Stimulated activated naive B cell treated with anti-CD40 and anti-IgM and Interleukin-4, amounts not matched to agents 10 μg/mL and 1 μg/mL and 100 μg/mL, for 72 hours (primary cell): ENCODE measurements at regions not wholly inside any gene's neighbourhood (a gene's known extent, or its start where the extent isn't known, plus 50 kb on each side); places are given as distances from the start of the nearest gene placed in this dataset.

ENCODE experiments used
- ATAC-seq, 2 donors: fragments of 150-1000 bp; cut with Tn5 transposase; replicated peaks; 2 replicates each; pipeline ENCODE4 v1.10.0; 2021; ENCODE audit warnings: moderate library complexity in 1 of 2
- DNase-seq: peaks from one replicate; pipeline ENCODE4 v3.0.0; 2021
- H3K27ac Mint-ChIP-seq: one replicate; pipeline ENCODE4 v1.8.0; 2022; ENCODE audit warnings: mild to moderate bottlenecking, mixed read lengths
- H3K27me3 Mint-ChIP-seq, 2 donors: one replicate each; pipeline ENCODE4 v1.8.0; 2022; ENCODE audit warnings: mixed read lengths in 2 of 2
- H3K36me3 Mint-ChIP-seq, 2 donors: one replicate each; pipeline ENCODE4 v1.8.0; 2022; ENCODE audit warnings: mixed read lengths in 2 of 2, mild to moderate bottlenecking in 1 of 2
- H3K4me1 Mint-ChIP-seq, 2 donors: one replicate each; pipeline ENCODE4 v1.8.0; 2022; ENCODE audit warnings: mixed read lengths in 2 of 2, mild to moderate bottlenecking in 1 of 2
- H3K4me3 Mint-ChIP-seq, 2 donors: one replicate each; pipeline ENCODE4 v1.8.0; 2022; ENCODE audit warnings: mild to moderate bottlenecking in 2 of 2, mixed read lengths in 2 of 2, moderate library complexity in 1 of 2
- H3K9me3 Mint-ChIP-seq, 2 donors: one replicate each; pipeline ENCODE4 v1.8.0; 2022; ENCODE audit warnings: mixed read lengths in 2 of 2, mild to moderate bottlenecking in 1 of 2

DNA sequence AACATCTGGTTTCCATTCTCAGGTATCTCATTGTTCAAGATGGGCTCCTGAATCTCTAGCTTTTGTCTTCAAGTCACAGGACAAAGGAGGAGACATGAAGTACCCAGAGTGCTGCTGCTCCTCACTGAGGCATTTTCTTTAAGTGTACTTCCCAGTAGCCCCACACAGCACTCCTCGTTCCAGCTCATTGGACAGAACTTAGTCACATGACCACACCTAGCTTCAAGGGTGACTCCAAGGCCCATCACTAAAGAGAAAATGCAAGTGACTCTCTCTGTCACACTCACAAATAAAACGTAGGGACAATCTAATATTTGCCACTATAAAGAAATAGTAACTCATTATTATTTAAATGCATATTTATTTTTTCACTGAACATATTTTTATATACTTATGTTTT is 58.3 kb upstream of the NEUROD6 start:
- no peaks in the 10 kb centered on the region for H3K9me3 Mint-ChIP-seq

DNA sequence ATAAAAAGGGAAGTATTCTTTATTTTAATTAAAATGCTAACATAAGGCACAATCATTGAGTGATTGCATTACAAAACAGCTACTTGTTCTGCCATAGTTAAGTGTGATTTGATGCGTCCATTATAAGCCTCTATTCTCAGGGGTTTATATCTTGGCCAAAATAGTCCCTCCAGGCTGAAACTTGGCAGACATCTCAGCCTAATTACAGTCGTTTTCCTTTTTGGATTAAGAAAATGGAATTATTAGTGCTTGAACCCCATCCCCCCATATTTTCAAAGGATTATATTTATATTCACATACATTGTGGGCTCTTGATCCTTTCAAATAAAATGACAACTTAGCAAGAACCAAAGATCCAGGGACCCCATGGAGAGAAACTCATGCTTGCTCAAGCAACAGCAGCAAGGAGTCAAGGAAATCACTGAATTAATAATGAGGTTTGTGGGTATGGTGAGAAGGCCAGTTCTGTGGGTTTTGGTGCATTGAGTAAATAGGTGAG is 66.7 kb upstream of the NEUROD6 start:
- no peak for DNase-seq
- Mint-ChIP-seq H3K9me3 (no peaks in the 10 kb centered on the region), H3K36me3 (no peaks in the 10 kb centered on the region), H3K27ac (no peak overlapping the region), H3K4me1 (no peaks in the 10 kb centered on the region), H3K4me3 (no peak overlapping the region), H3K27me3 (no peaks in the 10 kb centered on the region)
- ATAC-seq = no peak

More for the DNA sequence above, 58.3 kb upstream of the NEUROD6 start:
- Mint-ChIP-seq H3K27ac (no peak overlapping the region), H3K4me1 (no peaks in the 10 kb centered on the region), H3K36me3 (no peaks in the 10 kb centered on the region), H3K4me3 (no peak overlapping the region), H3K27me3 (no peaks in the 10 kb centered on the region)
- no peak for DNase-seq
- ATAC-seq = no peak

DNA sequence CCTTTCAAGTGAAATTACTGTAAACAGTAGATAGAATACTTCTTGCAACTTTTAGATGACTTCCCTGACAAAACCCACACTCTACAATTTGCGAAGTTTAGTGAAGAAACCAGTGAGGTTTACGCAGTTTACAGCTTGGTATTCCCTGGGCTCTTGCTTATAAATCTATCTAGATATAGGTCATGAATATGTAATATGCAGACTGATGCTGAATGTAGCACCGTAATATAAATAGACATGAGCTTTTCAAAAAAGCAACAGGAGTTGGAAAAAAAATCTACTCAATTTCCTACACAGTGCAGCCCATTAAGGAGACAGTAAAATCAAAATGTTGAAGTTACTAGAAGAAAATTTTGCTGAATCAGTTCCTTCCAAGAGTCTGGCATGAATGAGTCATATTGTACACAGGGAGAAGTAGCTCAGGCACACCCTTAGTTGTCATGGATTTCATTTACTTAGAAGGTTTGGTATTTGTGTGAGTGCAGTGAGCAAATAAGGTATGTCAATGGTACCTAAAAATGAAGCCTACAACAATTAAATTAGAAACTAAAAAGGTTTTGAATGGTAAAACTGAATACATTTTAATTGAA is 67.7 kb upstream of the NEUROD6 start:
- no peaks in the 10 kb centered on the region for H3K27me3 Mint-ChIP-seq
- no peaks in the 10 kb centered on the region for H3K4me1 Mint-ChIP-seq
- no peaks in the 10 kb centered on the region for H3K36me3 Mint-ChIP-seq
- H3K4me3 Mint-ChIP-seq = no peak overlapping the region
- ATAC-seq (no peak), DNase-seq (no peak)
- H3K27ac Mint-ChIP-seq = no peak overlapping the region
- no peaks in the 10 kb centered on the region for H3K9me3 Mint-ChIP-seq

DNA sequence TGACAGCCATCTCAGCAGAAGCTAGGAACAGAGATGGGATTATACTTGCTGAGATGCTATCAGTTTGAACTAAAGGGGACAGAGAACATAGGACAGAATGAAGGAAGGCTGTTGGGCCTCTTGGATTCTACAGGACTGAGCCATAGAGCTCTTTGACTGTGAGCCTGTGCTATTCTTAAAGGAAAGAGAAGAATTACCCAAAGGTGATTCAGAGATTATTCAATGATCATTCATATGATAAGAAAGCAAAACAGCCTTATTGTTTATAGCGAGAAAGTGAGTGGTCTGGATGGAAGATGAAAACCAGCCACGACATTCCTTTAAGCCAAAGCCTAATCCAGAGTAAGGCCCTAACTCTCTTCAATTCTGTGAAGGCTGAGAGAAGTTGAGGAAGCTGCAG is 69.7 kb upstream of the NEUROD6 start:
- no peaks in the 10 kb centered on the region for H3K36me3 Mint-ChIP-seq
- ATAC-seq = no peak
- H3K9me3 Mint-ChIP-seq = no peaks in the 10 kb centered on the region

DNA sequence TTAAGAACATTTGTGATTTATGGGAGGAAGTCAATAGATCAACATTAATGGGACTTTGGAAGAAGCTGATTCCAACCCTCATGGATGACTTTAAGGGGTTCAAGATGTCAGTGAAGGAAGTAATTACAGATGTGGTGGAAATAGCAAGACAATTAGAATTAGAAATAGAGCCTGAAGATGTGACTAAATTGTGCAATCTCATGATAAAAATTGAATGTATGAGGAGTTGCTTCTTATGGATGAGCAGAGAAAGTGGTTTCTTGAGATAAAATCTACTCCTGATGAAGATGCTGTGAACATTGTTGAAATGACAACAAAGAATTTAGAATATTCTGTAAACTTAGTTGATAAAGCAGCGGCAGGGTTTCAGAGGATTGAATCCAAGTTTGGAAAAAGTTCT is 70.9 kb upstream of the NEUROD6 start:
- no peaks in the 10 kb centered on the region for H3K4me1 Mint-ChIP-seq
- no peaks in the 10 kb centered on the region for H3K9me3 Mint-ChIP-seq
- ATAC-seq = no peak
- no peak for DNase-seq
- H3K36me3 Mint-ChIP-seq = no peaks in the 10 kb centered on the region
- H3K27me3 Mint-ChIP-seq = peaks cover 0 to 4% of the 10 kb centered on the region in 2 donors
- no peak overlapping the region for H3K4me3 Mint-ChIP-seq
- H3K27ac Mint-ChIP-seq = no peak overlapping the region

More for the DNA sequence above, 69.7 kb upstream of the NEUROD6 start:
- no peak overlapping the region for H3K4me3 Mint-ChIP-seq
- no peak overlapping the region for H3K27ac Mint-ChIP-seq
- no peaks in the 10 kb centered on the region for H3K4me1 Mint-ChIP-seq
- DNase-seq = no peak
- no peaks in the 10 kb centered on the region for H3K27me3 Mint-ChIP-seq

DNA sequence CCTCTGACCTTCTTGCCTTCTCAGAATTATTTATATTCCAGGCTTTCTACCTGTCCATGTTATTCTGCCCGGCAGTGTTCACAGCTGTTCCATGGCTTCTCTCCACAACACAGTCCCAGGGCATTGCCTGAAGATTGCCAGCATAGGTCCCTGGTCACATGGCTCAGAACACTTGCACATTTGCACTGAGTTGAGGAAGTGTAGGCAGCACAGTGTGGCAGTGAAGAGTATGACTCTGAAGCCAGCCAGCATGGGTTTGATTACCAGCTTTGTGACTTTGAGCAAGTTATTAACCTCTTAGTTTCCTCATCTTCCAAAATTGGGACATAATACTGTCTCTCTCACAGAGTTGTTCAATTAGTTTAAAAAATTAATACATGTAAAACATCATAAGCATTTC is 73.2 kb upstream of the NEUROD6 start:
- peaks cover 0 to 4% of the 10 kb centered on the region in 2 donors for H3K27me3 Mint-ChIP-seq
- H3K36me3 Mint-ChIP-seq = no peaks in the 10 kb centered on the region
- ATAC-seq (no peak), DNase-seq (no peak)
- no peaks in the 10 kb centered on the region for H3K9me3 Mint-ChIP-seq
- H3K4me1 Mint-ChIP-seq = no peaks in the 10 kb centered on the region
- no peak overlapping the region for H3K27ac Mint-ChIP-seq
- H3K4me3 Mint-ChIP-seq = no peak overlapping the region

DNA sequence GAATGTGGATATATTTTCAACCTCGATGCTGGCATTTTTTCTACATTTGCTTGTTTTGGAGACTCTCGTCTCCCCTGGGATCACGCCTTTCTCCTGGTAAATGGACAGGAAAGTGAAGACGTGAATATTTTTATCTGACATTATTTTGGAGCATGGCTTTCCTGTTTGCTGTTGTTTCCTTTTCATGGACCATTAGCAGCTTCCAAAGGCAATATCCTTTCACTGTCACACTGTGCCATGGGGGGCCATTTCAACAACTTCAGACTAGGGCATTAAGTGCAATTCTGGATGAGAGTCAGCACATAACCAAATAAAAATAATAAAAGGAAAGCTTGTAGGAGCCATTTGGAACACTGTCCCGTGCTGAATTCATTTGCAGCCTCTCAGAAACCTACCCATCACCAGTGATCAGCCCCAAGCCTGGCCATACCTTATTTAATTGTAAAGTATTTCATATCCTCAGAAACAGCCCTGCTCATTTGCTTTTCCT is 75.9 kb upstream of the NEUROD6 start:
- H3K4me3 Mint-ChIP-seq = no peak overlapping the region

DNA sequence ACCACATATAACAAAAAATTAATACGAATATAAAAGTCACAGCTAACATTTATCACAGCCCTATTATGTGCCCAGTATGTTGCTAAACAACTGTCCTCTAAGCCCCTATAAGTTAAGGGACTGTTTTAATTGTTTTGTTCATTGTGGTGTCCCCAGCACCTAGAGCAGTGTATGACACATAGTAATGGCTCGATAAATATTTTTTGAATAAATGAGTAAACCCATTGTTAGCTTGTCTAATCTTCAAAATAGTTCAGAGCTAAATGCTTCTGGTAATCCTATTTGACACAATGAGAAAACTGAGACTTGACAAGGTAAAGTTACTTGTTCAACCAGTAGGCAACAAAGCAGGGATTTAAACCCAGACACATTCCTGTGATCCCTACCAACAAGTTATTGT is 78.4 kb upstream of the NEUROD6 start:
- Mint-ChIP-seq H3K4me1 (no peaks in the 10 kb centered on the region), H3K4me3 (no peak overlapping the region), H3K27ac (no peak overlapping the region), H3K36me3 (no peaks in the 10 kb centered on the region), H3K27me3 (peaks cover 0 to 4% of the 10 kb centered on the region in 2 donors), H3K9me3 (no peaks in the 10 kb centered on the region)
- no peak for DNase-seq
- no peak for ATAC-seq

More for the DNA sequence above, 75.9 kb upstream of the NEUROD6 start:
- Mint-ChIP-seq H3K36me3 (no peaks in the 10 kb centered on the region), H3K27ac (no peak overlapping the region), H3K4me1 (no peaks in the 10 kb centered on the region), H3K9me3 (no peaks in the 10 kb centered on the region), H3K27me3 (peaks cover 0 to 4% of the 10 kb centered on the region in 2 donors)
- ATAC-seq = no peak
- no peak for DNase-seq

DNA sequence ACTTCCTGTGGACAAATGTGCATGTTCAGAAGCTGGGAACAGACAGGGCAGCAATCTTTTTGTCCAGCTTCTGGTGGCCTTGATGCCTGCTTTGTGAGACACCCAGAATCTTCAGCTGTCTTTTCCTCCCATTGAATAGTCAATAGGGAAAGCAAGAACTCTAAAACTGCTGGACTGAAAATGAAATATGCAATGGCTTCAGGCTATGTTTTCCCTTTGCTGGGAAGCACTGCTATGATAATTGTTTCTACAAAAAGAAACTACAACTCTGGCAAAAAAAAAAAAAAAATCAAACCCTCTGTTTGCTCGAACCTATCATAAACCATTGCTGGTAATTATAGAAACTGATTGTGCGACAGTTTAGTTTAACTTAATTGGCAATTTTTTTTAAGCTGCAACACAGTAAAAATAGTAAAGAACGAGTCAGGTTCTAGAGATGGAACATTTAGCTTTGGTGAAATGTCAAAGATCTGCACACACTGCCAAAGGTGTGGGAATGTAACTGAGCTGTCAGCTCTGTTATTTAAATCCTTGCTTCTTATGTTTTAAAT is 79.1 kb upstream of the NEUROD6 start:
- no peak for DNase-seq
- no peak for ATAC-seq
- Mint-ChIP-seq H3K4me1 (no peaks in the 10 kb centered on the region), H3K9me3 (no peaks in the 10 kb centered on the region), H3K4me3 (no peak overlapping the region), H3K27me3 (peaks cover 0 to 4% of the 10 kb centered on the region in 2 donors), H3K27ac (no peak overlapping the region), H3K36me3 (no peaks in the 10 kb centered on the region)

DNA sequence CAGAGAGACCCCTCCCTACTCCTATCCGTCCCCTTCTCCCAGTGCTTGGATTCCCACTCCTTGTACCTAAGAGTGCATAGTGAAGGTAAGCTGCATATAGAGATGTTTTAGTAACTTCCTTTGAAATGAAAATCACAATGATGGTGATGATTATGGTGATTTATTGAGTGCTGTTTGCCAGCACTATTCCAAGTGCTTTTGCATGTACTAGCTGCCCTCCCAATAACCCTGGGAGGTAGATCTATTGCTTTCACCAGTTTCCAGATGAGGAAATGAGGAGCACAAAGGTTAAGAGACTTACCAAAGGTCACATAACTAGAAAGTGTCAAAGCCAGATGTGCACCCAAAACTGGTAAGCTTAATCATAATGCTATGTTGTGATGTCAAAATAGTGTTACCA is 80.4 kb upstream of the NEUROD6 start:
- Mint-ChIP-seq H3K27me3 (peaks cover 0 to 3% of the 10 kb centered on the region in 2 donors), H3K4me1 (no peaks in the 10 kb centered on the region), H3K9me3 (no peaks in the 10 kb centered on the region), H3K4me3 (no peak overlapping the region), H3K27ac (no peak overlapping the region), H3K36me3 (no peaks in the 10 kb centered on the region)
- no peak for DNase-seq
- ATAC-seq = no peak

DNA sequence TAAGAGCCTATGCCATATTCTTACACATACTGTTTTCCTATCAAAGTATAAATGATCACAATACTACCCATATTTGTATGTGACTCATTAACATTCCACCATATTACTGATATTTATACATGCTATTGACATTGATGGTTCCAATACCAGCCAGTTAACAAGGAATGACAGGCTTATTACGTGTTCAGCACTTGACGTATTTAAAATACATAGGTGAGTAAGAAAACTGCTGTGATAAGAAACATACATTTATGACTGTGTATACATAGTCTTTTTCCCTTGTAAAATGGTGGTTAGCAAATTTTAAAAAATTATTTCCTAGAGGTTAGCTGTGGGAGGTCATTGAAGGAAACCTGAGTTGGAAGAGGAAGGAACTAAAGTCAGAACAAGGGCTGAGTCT is 81.1 kb upstream of the NEUROD6 start:
- Mint-ChIP-seq H3K27me3 (no peaks in the 10 kb centered on the region), H3K9me3 (no peaks in the 10 kb centered on the region), H3K36me3 (no peaks in the 10 kb centered on the region), H3K4me1 (no peaks in the 10 kb centered on the region), H3K4me3 (no peak overlapping the region), H3K27ac (no peak overlapping the region)
- DNase-seq (no peak), ATAC-seq (no peak)

DNA sequence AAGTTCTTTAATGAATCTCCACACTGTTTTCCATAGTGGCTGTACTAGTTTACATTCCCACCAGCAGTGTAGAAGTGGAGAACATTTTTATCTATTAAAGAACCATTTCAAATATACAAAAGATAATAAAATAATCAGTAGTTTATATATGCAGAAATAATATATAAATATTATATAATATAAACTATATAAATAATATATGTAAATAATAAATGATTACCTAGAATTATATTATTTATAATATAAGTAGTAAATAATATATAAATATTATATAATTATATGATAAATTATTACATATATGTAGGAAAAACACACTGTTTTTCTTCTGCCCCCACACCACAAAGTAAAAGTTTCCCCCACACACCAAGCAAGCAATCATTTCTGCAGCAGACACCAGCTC is 83.5 kb upstream of the NEUROD6 start:
- Mint-ChIP-seq H3K4me1 (no peaks in the 10 kb centered on the region), H3K27ac (no peak overlapping the region), H3K36me3 (no peaks in the 10 kb centered on the region), H3K9me3 (no peaks in the 10 kb centered on the region), H3K4me3 (no peak overlapping the region), H3K27me3 (no peaks in the 10 kb centered on the region)
- no peak for DNase-seq
- no peak for ATAC-seq

DNA sequence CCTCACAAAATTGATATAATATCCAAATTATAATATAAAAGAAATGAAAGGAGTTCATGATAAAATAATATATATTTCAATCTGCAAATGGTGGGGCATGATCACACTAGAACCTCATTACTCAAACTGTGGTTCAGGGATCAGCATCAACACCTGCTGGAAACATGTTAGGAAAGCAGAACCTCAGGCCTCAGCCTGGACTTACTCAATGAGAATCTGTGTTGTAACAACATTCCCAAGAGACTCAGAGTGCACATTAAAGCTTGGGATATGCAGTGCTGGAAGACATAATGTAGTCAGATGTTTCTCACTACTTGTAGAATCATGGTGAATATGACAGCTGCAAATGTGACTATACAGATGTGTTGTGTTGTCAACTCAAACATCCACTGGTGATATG is 81.7 kb upstream of the ITPRID1 start:
- Mint-ChIP-seq H3K4me1 (no peaks in the 10 kb centered on the region), H3K9me3 (peaks cover 2 to 8% of the 10 kb centered on the region in 2 donors), H3K4me3 (no peak overlapping the region), H3K36me3 (no peaks in the 10 kb centered on the region), H3K27ac (no peak overlapping the region), H3K27me3 (no peaks in the 10 kb centered on the region)
- DNase-seq (no peak), ATAC-seq (no peak)

DNA sequence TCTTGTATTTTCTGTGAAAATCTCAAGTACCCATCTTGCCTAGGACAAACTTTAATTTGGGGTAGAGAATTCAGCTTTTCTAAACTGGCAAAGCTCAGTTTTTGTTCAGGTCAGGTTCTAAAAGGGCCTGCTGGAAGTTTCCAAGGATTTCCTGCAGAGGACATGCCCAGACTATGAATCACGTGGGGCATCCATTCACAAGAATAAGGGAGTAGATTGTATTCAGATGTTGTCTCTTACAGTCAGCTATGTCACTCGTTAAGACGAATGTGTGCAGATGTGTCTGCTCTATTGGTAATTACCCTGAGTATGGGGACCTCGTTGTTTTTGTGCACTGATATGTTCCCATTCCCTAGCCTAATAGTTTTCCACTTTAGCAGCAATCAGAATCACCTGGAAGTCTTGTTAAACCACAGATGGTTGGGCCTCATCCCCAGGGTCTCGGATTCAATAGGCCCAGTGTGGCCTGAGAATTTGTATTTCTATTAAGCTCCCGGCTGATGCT is 81.0 kb upstream of the ITPRID1 start:
- DNase-seq (no peak), ATAC-seq (no peak)
- H3K9me3 Mint-ChIP-seq = peaks cover 2 to 9% of the 10 kb centered on the region in 2 donors
- no peaks in the 10 kb centered on the region for H3K4me1 Mint-ChIP-seq
- no peak overlapping the region for H3K27ac Mint-ChIP-seq
- H3K4me3 Mint-ChIP-seq = no peak overlapping the region
- H3K36me3 Mint-ChIP-seq = no peaks in the 10 kb centered on the region
- H3K27me3 Mint-ChIP-seq = no peaks in the 10 kb centered on the region

DNA sequence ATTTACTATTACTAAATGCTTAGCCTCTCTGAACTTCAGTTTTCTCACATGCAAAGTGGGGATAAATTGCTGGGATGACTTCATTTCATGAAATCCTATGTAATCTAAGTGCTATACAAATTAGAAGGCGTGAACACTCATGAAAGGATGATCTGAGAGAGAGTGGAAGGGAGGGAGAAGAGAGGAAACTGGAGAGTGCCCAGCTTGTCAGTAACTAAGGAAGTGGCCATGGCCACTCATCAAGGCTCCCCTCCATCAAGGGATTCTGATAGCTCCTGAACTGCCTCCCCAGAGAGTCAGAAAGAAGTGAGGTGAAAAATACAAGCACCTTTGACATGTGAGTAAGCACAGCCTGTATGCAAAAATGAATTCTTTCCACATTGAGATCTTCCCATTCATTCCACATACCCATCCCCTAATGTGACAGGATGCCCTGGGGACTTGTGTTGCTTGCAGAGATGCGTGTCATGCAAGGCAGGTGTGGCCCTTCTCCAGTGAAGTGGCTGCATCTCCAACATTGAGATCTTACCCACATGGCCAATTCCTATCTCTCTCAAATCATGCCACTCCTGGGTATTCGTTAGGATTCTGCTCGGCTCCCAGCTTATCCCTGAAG is 76.5 kb upstream of the ITPRID1 start:
- Mint-ChIP-seq H3K27me3 (peaks cover 0 to 4% of the 10 kb centered on the region in 2 donors), H3K36me3 (no peaks in the 10 kb centered on the region), H3K4me1 (no peaks in the 10 kb centered on the region), H3K27ac (no peak overlapping the region), H3K9me3 (peaks cover 2 to 9% of the 10 kb centered on the region in 2 donors), H3K4me3 (no peak overlapping the region)
- ATAC-seq = no peak
- DNase-seq = no peak
